ENCODE measurements at regions not wholly inside any gene's neighbourhood (a gene's known extent, or its start where the extent isn't known, plus 50 kb on each side); places are given as distances from the start of the nearest gene placed in this dataset.

DNA sequence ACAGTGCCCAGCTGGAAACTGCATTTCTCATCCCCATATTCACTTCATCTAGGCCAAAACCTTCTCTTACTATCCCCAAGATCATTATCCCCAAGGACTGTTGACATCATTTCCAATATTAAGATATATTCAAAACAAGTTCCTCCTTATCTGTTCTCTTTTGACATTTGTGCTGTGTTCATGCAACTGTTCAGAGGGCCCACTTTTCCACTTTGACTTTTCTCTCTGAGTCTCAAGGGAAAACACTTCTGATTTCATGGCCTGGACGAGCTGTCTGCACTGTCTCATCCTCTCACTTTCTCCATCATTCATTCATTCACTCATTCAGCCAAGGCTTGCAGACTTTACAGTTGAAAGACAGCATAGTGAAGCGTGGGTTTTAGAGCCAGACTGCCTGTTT lies 173.7 kb upstream of the DAPK1 start:
- TF ChIP-seq TAF1 (IDR thresholded peaks at IDR 0.05; ENCODE audit: low read depth, low read length), result no peak
- TF ChIP-seq HDAC2 (IDR thresholded peaks at IDR 0.05; ENCODE audit: borderline replicate concordance in 1 of 2, low read depth in 2 of 2, low read length in 2 of 2), result no peak
- no peak for TF ChIP-seq CTCF (IDR thresholded peaks at IDR 0.05; ENCODE audit: control extremely low read depth in 1 of 3, insufficient read depth in 1 of 3, low read depth in 1 of 3, low read length in 3 of 3)
- no peak for TF ChIP-seq SP1 (IDR thresholded peaks at IDR 0.05; ENCODE audit: low read depth, low read length)
- no peak for TF ChIP-seq TCF12 (IDR thresholded peaks at IDR 0.05; ENCODE audit: low read depth, low read length)
- no peak for TF ChIP-seq PHF8 (conservative IDR thresholded peaks at IDR 0.05; ENCODE audit: low read depth, low read length)
- TF ChIP-seq NRF1 (IDR thresholded peaks at IDR 0.05; ENCODE audit: low read depth, low read length), result no peak
- no peak for TF ChIP-seq POLR2A (IDR thresholded peaks at IDR 0.05; ENCODE audit: control extremely low read depth in 1 of 2, low read depth in 2 of 2, low read length in 2 of 2)
